ENCODE measurements at regions not wholly inside any gene's neighbourhood (a gene's known extent, or its start where the extent isn't known, plus 50 kb on each side); places are given as distances from the start of the nearest gene placed in this dataset.

GRCh38 chr9:19629488-19629887, 159.3 kb downstream of the SLC24A2 start:
- TF ChIP-seq REST (IDR thresholded peaks at IDR 0.05; ENCODE audit: insufficient read depth in 1 of 2, low read depth in 2 of 2, low read length in 2 of 2) (no peak), TAF1 (IDR thresholded peaks at IDR 0.05; ENCODE audit: borderline replicate concordance, insufficient read depth, low read length) (no peak), POLR2AphosphoS5 (IDR thresholded peaks at IDR 0.05; ENCODE audit: low read depth, low read length) (no peak)
